ENCODE measurements at regions not wholly inside any gene's neighbourhood (a gene's known extent, or its start where the extent isn't known, plus 50 kb on each side); places are given as distances from the start of the nearest gene placed in this dataset.

GRCh38 chr12:60947533-60947932, 1312.7 kb upstream of the USP15 start:
- no peak for DNase-seq
- in situ Hi-C loops (cut with HindIII; ENCODE audit: low pct_ligation_motif_present, low pct_unique_long_range_greater_than_20kb, low sequenced_read_pairs) = no loop called here

DNA sequence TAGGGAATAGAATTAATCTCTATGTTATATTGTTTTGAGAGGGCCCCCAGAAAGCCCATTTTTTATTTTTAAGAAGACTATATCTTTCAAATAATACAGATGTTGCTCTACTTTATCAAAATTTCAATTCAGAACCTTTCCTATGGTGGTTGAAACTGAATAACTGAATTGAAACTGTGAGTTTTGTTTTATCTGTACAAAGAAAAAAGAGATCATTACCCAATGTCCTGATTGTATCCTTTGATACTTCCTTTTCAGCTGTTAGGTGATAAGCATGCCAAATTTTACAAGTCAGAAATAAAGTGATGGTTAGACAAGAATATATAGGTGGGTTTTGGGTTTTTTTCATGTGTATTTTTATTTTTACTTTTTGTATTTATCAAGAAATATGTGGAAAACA, 1293.1 kb upstream of the USP15 start:
- in situ Hi-C loops (cut with HindIII; ENCODE audit: low pct_ligation_motif_present, low pct_unique_long_range_greater_than_20kb, low sequenced_read_pairs) = no loop called here

DNA sequence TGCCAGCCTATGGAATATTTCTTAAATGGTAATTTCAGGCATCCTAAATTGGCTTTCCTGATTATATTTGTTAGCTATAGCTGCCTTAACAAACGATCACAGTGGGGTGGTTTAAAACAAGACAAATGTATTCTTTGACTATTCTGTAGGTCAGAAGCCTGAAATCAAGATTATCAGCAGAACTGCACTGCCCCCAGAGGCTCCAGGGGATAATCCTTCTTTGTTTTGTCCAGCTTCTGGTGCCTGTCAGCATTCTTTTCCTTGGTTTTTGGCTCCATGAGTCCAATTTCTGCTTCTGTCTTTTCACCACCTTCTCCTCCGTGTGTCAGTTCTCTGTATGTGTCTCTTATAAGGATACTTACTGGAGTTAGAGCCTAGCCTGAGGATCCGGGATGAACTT, 1282.2 kb upstream of the USP15 start:
- in situ Hi-C loops (cut with HindIII; ENCODE audit: low pct_ligation_motif_present, low pct_unique_long_range_greater_than_20kb, low sequenced_read_pairs) = no loop called here
- peak; percentile 20 for DNase-seq

More for the DNA sequence above, 1293.1 kb upstream of the USP15 start:
- DNase-seq = no peak

DNA sequence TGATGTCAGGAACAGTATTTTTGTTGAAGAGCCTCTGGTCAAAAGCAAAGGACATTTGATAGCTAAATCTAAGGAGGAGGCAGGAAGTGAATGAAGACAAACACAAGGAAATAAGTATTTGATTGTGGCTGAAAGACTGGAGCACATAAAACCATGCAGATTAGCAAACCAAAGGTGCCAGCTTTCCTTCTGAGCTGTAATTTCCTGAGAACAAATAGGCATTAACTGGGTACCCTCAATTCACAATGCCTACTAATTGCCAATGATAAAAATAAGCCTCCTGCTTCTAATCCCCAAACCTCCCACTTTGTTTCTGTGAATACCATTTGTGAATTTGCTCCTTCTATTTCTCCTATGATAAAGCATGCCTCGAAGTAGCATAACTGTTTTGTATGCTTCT, 1279.6 kb upstream of the USP15 start:
- DNase-seq = no peak
- in situ Hi-C loops (cut with HindIII; ENCODE audit: low pct_ligation_motif_present, low pct_unique_long_range_greater_than_20kb, low sequenced_read_pairs) = no loop called here

DNA sequence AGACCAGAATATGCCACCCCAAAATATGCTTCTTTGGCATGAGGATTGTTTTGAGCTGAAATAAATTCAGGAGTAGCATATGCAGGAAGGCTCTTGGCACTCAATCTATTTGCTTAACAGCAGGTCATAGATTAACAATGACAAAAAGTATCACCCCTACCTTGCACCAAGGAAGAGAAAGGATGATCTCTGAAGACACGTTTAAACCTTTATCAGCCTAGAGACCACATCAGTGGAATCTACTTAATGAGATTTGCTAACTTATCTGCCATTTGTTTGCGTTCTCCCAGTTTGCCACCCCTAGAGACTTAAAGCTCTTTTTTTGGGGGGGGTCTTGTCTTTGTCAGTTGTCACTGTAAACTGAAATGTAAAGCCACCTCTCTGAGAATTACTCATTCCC, 1278.7 kb upstream of the USP15 start:
- no peak for DNase-seq
- in situ Hi-C loops (cut with HindIII; ENCODE audit: low pct_ligation_motif_present, low pct_unique_long_range_greater_than_20kb, low sequenced_read_pairs) = no loop called here

GRCh38 chr12:60992087-60992486, 1268.1 kb upstream of the USP15 start:
- in situ Hi-C loops (cut with HindIII; ENCODE audit: low pct_ligation_motif_present, low pct_unique_long_range_greater_than_20kb, low sequenced_read_pairs) = no loop called here
- no peak for DNase-seq

DNA sequence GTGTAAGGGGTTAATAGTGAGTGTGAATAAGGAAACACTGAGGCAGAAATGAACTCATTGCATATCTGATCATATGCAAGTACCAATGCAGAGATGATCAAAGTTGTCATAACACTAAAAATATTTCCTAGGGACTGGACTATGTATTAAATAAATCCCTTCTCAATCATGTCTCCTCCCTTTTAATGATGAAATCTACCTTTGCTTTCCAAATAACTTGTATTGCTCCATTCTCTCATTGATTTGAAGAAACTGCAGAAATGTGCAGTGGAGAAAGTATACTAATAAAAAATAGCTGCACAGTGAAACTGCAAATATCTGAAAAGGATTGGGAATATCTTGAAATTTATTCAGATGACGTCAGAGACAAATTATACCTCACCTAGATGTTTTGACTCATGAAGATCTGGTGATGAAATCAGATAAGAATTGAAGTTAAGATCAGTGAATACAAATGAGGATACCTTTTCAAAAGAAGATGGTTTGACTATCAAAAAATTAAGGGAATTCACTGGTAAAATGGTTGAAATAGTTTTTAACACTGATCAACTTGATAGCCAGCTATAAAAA, 1264.9 kb upstream of the USP15 start:
- no peak for DNase-seq
- in situ Hi-C loops (cut with HindIII; ENCODE audit: low pct_ligation_motif_present, low pct_unique_long_range_greater_than_20kb, low sequenced_read_pairs) = no loop called here

DNA sequence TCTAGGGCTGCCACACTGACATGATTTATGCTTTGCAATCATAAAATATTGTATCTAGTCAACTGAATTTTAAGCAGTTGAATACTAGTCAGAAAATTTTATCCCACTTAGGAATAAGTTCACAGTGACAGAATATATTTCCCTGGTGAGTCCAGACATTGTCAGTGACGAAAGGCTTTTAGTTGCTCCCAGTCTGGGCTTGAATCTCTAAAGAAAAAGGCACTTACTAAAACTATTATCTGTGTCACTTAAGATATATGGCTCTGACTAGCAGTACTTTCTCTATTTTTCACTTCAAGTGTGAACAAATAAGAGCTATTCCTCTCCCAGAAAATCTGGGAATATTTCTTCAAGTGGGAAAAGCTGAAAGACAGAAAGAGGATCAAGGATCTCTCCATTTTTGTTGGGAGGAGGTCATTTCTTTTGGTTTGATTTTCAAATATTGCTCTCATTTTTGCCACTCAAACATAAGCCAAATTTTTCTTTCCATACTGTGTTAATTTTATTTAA, 1262.3 kb upstream of the USP15 start:
- DNase-seq = no peak
- in situ Hi-C loops (cut with HindIII; ENCODE audit: low pct_ligation_motif_present, low pct_unique_long_range_greater_than_20kb, low sequenced_read_pairs) = no loop called here

DNA sequence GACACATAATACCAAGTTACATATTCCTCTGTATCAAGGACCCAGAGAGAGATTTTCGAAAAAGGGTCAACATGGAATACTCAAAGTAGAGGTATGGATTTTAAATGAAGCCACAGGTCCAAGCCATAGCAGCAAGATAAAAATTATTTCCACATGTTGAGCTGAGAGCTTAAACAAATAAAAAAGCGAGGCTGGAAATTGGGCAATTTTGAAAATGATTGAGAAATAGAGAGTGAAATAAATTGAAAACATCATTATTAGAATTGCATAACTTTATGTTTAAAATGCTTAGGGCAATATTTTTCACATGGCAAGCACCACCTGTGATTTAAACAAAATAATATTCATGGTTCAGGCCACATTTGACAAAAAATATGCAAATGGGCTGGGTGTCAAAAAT, 1251.0 kb upstream of the USP15 start:
- in situ Hi-C loops (cut with HindIII; ENCODE audit: low pct_ligation_motif_present, low pct_unique_long_range_greater_than_20kb, low sequenced_read_pairs) = no loop called here
- no peak for DNase-seq

GRCh38 chr12:61011767-61012423, 1248.3 kb upstream of the USP15 start:
- in situ Hi-C loops (cut with HindIII; ENCODE audit: low pct_ligation_motif_present, low pct_unique_long_range_greater_than_20kb, low sequenced_read_pairs) = no loop called here
- no peak for DNase-seq

GRCh38 chr12:61018571-61018970, 1241.6 kb upstream of the USP15 start:
- in situ Hi-C loops (cut with HindIII; ENCODE audit: low pct_ligation_motif_present, low pct_unique_long_range_greater_than_20kb, low sequenced_read_pairs) = no loop called here
- no peak for DNase-seq

GRCh38 chr12:61023231-61023630, 1237.0 kb upstream of the USP15 start:
- no peak for DNase-seq
- in situ Hi-C loops (cut with HindIII; ENCODE audit: low pct_ligation_motif_present, low pct_unique_long_range_greater_than_20kb, low sequenced_read_pairs) = no loop called here

DNA sequence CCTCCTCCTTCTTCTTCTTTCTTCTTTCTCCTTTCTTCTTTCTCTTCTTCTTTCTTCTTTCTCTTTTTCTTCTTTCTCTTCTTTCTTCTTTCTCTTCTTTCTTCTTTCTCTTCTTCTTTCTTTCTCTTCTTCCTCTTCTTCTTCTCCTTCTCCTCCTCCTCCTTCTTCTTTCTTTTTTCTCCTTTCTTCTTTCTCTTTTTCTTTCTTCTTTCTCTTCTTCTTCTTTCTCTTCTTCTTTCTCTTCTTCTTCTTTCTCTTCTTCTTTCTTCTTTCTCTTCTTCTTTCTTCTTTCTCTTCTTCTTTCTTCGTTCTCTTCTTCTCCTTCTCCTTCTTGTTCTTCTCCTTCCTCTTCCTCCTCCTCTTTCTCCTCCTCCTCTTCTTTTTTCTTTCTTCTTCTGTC, 1230.7 kb upstream of the USP15 start:
- in situ Hi-C loops (cut with HindIII; ENCODE audit: low pct_ligation_motif_present, low pct_unique_long_range_greater_than_20kb, low sequenced_read_pairs) = no loop called here
- no peak for DNase-seq

- in situ Hi-C loops (cut with HindIII; ENCODE audit: low pct_ligation_motif_present, low pct_unique_long_range_greater_than_20kb, low sequenced_read_pairs) = no loop called here
- no peak for DNase-seq
Measured at GRCh38 chr12:61037792-61038191, 1222.4 kb upstream of the USP15 start.

DNA sequence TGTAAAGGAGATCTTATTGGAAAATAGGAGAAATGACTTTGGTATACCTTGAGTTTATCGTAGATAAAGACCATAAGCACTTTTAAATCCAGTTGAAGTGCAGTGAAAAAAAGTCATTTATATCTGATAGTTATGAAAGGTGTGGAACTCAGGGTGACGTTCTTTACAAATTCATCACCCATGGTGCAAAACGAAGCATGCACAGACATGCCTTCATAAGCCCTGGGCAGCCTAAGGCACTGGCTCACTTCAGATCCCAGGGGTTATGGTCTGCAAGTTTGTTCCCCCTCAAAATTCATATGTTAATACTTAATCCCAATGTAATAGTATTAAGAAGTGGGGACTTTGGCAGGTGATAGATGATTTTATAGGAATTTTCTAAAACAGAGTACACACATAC, 1216.4 kb upstream of the USP15 start:
- no peak for DNase-seq
- in situ Hi-C loops (cut with HindIII; ENCODE audit: low pct_ligation_motif_present, low pct_unique_long_range_greater_than_20kb, low sequenced_read_pairs) = no loop called here

DNA sequence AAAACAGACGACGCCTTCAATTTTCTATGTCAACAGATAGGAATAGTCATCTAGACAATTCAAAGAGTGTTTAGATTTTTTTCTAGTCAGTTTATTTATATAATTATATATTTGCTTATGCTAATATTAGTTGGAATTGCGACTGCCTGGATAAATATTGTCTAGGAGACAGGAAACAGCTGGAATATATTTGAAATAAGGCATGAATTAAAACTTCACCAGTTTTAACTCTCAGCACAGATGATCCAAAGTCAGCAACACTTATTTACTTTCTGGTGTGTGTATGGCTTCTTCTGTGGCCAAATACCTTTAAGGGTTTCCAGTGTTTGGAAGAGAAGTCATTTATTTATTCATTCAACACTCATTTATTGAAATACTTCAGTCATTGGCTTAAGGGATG, 1215.4 kb upstream of the USP15 start:
- in situ Hi-C loops (cut with HindIII; ENCODE audit: low pct_ligation_motif_present, low pct_unique_long_range_greater_than_20kb, low sequenced_read_pairs) = no loop called here
- DNase-seq = no peak

GRCh38 chr12:61070640-61071414, 1189.4 kb upstream of the USP15 start:
- DNase-seq = no peak
- in situ Hi-C loops (cut with HindIII; ENCODE audit: low pct_ligation_motif_present, low pct_unique_long_range_greater_than_20kb, low sequenced_read_pairs) = no loop called here

DNA sequence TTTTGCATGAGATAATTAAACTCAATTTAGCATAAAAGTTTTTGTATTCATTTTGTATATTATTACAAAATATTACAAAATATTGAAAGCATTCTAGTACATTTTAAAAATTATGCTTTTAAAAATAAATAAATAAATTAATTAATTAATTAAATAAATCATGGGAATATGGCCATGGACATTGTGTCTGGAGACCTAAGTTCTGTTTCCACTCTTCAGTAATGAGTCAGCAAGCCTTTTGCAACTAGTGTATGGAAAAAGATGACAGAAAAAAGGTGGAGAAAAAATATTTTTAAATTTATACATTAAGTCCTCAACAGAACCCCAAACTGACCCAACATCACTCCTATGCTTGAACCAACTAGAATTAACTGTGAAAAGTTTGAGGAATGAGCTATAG, 1187.5 kb upstream of the USP15 start:
- DNase-seq = no peak
- in situ Hi-C loops (cut with HindIII; ENCODE audit: low pct_ligation_motif_present, low pct_unique_long_range_greater_than_20kb, low sequenced_read_pairs) = no loop called here

DNA sequence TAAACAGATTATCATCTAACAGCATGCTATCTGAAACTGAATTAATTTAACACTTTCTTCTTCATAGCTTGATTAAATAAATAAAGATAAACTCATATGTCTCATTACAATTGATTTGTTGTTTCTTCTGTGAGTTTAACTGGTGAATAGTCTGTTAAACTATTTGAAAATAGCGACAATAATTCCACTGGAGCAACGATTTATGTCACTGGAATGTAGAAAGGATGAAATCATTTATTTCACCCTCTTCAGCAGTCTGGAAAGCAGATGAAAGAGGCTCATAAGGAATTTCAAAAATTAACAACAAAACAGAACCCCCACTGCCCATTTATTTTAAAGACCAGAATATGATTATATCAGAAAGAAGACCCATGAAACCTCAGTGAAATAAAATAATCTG, 1165.1 kb upstream of the USP15 start:
- no peak for DNase-seq
- in situ Hi-C loops (cut with HindIII; ENCODE audit: low pct_ligation_motif_present, low pct_unique_long_range_greater_than_20kb, low sequenced_read_pairs) = no loop called here

All from ACHN (cell line).